Cardiac muscle cell (in vitro differentiated cells and primary cell): ENCODE measurements at regions not wholly inside any gene's neighbourhood (a gene's known extent, or its start where the extent isn't known, plus 50 kb on each side); places are given as distances from the start of the nearest gene placed in this dataset.

Source experiments
- DNase-seq, 2 donors: peaks; one replicate each; pipeline versions ENCODE4 v3.0.0 to v3.0.0-alpha.2; 2010 to 2017; ENCODE audit warnings: low read depth in 1 of 2, low spot score in 1 of 2
- H3K27ac ChIP-seq: fragments of 200-600 bp; sonication (generic); 2 replicates; pipeline ENCODE4 v1.5.1; 2016
- H3K27me3 ChIP-seq: fragments of 200-600 bp; sonication (generic); 2 replicates; pipeline ENCODE4 v1.6.0; 2016; ENCODE audit warnings: control low read depth
- H3K36me3 ChIP-seq: fragments of 200-600 bp; sonication (generic); 2 replicates; pipeline ENCODE4 v1.5.1; 2016; ENCODE audit warnings: control low read depth
- H3K4me1 ChIP-seq: fragments of 200-600 bp; sonication (generic); 2 replicates; pipeline ENCODE4 v1.8.1; 2017; ENCODE audit warnings: low read depth, mild to moderate bottlenecking, mixed run types
- H3K4me3 ChIP-seq: fragments of 200-600 bp; sonication (generic); 2 replicates; pipeline ENCODE4 v1.5.1; 2016; ENCODE audit warnings: mild to moderate bottlenecking
- H3K9me3 ChIP-seq: fragments of 200-600 bp; sonication (generic); 2 replicates; pipeline ENCODE4 v1.5.1; 2017; ENCODE audit warnings: low read depth, mild to moderate bottlenecking, control low read depth
- TF ChIP-seq, protein P1 (sequence below): IDR thresholded peaks from 2 replicates; pipeline ENCODE4 v1.5.1; 2012; ENCODE audit warnings: low read depth, mild to moderate bottlenecking, low read length

DNA sequence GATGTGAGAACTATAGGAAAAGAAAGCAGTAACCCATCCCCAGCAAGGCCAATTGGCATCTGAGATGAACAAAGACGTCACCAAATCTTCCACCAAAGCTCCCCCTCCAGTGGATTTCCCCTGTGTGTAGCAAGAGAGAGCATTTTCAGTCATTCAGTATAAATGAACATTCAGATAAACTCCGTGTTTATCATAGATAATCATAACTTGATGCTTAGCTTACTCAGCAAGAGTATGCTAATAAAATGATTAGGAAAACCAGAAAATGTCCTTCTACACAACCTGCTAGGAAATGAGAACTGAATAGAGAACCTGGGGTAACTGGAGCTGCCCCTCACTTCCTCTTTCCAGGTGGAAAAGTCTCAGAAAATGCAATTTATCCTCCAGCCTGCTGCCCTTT is 198.0 kb upstream of the CCDC150 start:
- Histone ChIP-seq H3K9me3 (no peaks in the 10 kb centered on the region), H3K36me3 (no peaks in the 10 kb centered on the region), H3K4me1 (no peaks in the 10 kb centered on the region), H3K4me3 (no peak overlapping the region), H3K27ac (no peak overlapping the region), H3K27me3 (no peaks in the 10 kb centered on the region)
- TF ChIP-seq, protein P1, sequence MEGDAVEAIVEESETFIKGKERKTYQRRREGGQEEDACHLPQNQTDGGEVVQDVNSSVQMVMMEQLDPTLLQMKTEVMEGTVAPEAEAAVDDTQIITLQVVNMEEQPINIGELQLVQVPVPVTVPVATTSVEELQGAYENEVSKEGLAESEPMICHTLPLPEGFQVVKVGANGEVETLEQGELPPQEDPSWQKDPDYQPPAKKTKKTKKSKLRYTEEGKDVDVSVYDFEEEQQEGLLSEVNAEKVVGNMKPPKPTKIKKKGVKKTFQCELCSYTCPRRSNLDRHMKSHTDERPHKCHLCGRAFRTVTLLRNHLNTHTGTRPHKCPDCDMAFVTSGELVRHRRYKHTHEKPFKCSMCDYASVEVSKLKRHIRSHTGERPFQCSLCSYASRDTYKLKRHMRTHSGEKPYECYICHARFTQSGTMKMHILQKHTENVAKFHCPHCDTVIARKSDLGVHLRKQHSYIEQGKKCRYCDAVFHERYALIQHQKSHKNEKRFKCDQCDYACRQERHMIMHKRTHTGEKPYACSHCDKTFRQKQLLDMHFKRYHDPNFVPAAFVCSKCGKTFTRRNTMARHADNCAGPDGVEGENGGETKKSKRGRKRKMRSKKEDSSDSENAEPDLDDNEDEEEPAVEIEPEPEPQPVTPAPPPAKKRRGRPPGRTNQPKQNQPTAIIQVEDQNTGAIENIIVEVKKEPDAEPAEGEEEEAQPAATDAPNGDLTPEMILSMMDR = no peak
- DNase-seq = no peak

- DNase-seq = no peak
- no peaks in the 10 kb centered on the region for H3K27me3 ChIP-seq
- no peak overlapping the region for H3K4me3 ChIP-seq
- no peak overlapping the region for H3K27ac ChIP-seq
- no peaks in the 10 kb centered on the region for H3K36me3 ChIP-seq
- H3K9me3 ChIP-seq = no peaks in the 10 kb centered on the region
- no peaks in the 10 kb centered on the region for H3K4me1 ChIP-seq
- TF ChIP-seq, protein P1 = no peak
Measured at GRCh38 chr2:196442211-196442610, 197.3 kb upstream of the CCDC150 start.

- Histone ChIP-seq H3K4me1 (no peaks in the 10 kb centered on the region), H3K4me3 (no peak overlapping the region), H3K27ac (no peak overlapping the region), H3K9me3 (no peaks in the 10 kb centered on the region), H3K36me3 (no peaks in the 10 kb centered on the region), H3K27me3 (no peaks in the 10 kb centered on the region)
- TF ChIP-seq, protein P1 = no peak
- DNase-seq = no peak
Measured at GRCh38 chr2:196444442-196444841, 195.1 kb upstream of the CCDC150 start.

- Histone ChIP-seq H3K4me3 (no peak overlapping the region), H3K9me3 (no peaks in the 10 kb centered on the region), H3K4me1 (no peaks in the 10 kb centered on the region), H3K36me3 (no peaks in the 10 kb centered on the region), H3K27me3 (no peaks in the 10 kb centered on the region), H3K27ac (no peak overlapping the region)
- TF ChIP-seq, protein P1 = no peak
- no peak for DNase-seq
Measured at GRCh38 chr2:196445991-196446390, 193.5 kb upstream of the CCDC150 start.

DNA sequence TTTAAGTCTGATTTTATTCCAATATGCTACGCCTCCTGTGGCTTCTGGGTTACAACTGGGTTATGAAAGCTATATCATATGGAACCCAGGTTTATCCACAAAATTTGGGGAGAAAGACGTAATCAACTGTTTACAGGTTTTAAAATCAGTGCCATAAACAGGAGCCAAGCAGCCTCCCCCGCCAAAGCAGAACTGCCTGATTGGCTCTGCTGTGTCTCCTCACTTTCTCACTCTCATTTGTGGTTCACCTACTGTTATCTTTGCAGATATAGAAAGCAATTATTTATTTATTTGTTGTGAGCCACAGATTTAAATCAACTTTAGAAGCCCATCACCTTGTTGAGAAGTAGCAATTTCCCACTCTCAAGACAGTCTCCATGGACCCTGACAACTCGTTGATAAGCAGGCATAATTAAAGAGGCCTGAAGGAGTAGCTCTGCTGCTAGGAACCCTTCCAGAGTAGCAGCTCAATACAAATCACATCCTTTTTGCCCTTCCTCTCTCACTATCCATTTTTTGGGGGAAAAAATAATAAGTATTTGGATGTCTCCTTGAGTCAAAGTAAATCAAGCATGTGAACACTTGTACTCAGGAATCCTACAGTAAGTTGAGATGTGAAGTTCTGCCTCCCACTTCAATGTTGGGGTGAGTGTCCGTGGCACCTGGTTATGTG is 191.0 kb upstream of the CCDC150 start:
- Histone ChIP-seq H3K9me3 (no peaks in the 10 kb centered on the region), H3K36me3 (no peaks in the 10 kb centered on the region), H3K4me3 (no peak overlapping the region), H3K27me3 (no peaks in the 10 kb centered on the region), H3K27ac (no peak overlapping the region), H3K4me1 (no peaks in the 10 kb centered on the region)
- no peak for DNase-seq
- TF ChIP-seq, protein P1 = no peak
